BJ (cell line): ENCODE measurements at regions not wholly inside any gene's neighbourhood (a gene's known extent, or its start where the extent isn't known, plus 50 kb on each side); places are given as distances from the start of the nearest gene placed in this dataset.

ENCODE experiments used
- CTCF ChIA-PET: fragments of 350-600 bp; formaldehyde crosslinking; extraction: SDS; loops from one replicate; lab custom pipeline; 2021; ENCODE audit warnings: antibody characterized with exemption, inconsistent platforms; lab: Yijun Ruan, JAX
- POLR2A ChIA-PET: fragments of 300-600 bp; sonication (Branson Sonifier 250); formaldehyde crosslinking; extraction: SDS; loops from one replicate; lab custom pipeline; 2021; ENCODE audit warnings: antibody characterized with exemption; lab: Charles Lee
- DNase-seq: peaks from one replicate; pipeline ENCODE4 v3.0.0-alpha.2; 2011; ENCODE audit warnings: low read depth
- H3K27me3 ChIP-seq: 2 replicates; pipeline ENCODE4 v1.6.0; 2011; ENCODE audit warnings: low read length; ENCODE audit not compliant: control insufficient read depth, insufficient read depth
- H3K36me3 ChIP-seq: 2 replicates; pipeline ENCODE4 v1.5.1; 2011; ENCODE audit warnings: low read length; ENCODE audit not compliant: control insufficient read depth, insufficient read depth
- H3K4me3 ChIP-seq: 2 replicates; pipeline ENCODE4 v1.5.1; 2011; ENCODE audit warnings: low read depth, mild to moderate bottlenecking, control low read depth, low read length
- TF ChIP-seq, protein P1 (sequence below): IDR thresholded peaks from 2 replicates; pipeline ENCODE4 v1.5.1; 2011; ENCODE audit warnings: low read depth, mild to moderate bottlenecking, control low read depth, inconsistent platforms, low read length, moderate library complexity; ENCODE audit not compliant: insufficient read depth

DNA sequence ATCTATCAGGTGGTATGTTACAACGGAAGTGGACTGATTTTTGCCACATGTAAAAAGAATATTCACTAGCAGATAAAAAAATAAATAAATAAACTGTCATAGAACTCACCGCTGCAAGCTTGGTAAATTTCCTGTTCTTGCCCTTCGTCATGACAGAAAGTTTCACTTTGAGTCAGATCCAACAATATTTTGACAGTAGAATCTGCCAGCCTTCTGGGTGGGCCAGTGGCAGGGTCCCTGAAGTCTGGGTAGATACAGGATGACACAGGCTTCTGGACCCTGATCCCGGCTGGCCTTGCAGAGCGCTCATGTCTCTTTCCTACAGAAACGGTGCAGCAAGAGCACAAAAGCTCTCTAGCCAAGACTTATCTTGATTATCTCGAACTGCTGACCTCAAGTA is 97.8 kb upstream of the PMAIP1 start:
- DNase-seq, result no peak
- H3K36me3 ChIP-seq, result no peaks in the 10 kb centered on the region
- ChIA-PET CTCF (interaction anchor here (1.4 kb wide), 1 partner anchor 105 kb away, joined by 3 read pairs; the partner anchor contains the start of gene CCBE1), POLR2A (no interaction called here)
- TF ChIP-seq, protein P1, sequence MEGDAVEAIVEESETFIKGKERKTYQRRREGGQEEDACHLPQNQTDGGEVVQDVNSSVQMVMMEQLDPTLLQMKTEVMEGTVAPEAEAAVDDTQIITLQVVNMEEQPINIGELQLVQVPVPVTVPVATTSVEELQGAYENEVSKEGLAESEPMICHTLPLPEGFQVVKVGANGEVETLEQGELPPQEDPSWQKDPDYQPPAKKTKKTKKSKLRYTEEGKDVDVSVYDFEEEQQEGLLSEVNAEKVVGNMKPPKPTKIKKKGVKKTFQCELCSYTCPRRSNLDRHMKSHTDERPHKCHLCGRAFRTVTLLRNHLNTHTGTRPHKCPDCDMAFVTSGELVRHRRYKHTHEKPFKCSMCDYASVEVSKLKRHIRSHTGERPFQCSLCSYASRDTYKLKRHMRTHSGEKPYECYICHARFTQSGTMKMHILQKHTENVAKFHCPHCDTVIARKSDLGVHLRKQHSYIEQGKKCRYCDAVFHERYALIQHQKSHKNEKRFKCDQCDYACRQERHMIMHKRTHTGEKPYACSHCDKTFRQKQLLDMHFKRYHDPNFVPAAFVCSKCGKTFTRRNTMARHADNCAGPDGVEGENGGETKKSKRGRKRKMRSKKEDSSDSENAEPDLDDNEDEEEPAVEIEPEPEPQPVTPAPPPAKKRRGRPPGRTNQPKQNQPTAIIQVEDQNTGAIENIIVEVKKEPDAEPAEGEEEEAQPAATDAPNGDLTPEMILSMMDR, result no peak
- no peak overlapping the region for H3K4me3 ChIP-seq
- no peaks in the 10 kb centered on the region for H3K27me3 ChIP-seq

DNA sequence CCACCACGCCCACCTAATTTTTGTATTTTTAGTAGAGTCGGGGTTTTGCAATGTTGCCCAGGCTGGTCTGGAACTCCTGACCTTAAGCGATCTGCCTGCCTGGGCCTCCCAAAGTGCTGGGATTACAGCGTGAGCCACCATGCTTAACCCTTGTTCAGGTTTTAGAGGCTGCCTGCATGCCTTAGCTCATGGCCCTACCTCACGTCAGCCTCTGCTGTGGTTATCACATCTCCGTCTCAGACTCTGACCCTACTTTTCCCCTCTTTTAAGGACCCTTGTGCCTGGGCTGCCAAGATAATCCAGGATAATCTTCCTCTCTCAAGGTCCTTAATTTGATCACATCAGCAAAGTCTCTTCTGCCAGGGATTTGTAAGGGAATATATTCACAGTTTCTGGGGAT is 98.2 kb upstream of the PMAIP1 start:
- CTCF ChIA-PET, result interaction anchor here (1.4 kb wide), 1 partner anchor 105 kb away, joined by 5 read pairs; the partner anchor contains the start of gene CCBE1
- H3K27me3 ChIP-seq, result no peaks in the 10 kb centered on the region
- TF ChIP-seq, protein P1, result no peak

DNA sequence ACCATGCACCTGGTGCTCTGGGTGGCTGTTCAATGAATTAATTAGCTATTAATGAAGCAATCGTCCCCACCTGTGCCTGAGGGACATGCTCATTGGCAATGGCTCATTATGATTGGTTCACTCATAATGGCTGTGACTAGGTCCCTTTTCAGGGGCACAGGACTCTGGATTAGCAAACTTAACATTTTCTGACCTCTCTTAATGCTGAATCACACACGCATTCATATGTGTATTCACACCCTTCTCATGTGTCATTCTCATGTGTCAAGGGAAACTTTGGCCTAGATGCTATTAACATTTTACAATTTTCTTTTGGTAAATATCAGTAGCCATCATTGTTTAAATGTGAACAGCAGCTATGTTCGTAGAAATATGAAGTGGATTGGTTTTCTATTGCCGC is 98.9 kb upstream of the PMAIP1 start:
- CTCF ChIA-PET, result interaction anchor here (0.6 to 2.0 kb wide), 4 partner anchors 12 to 278 kb away, joined by 3 to 8 read pairs (median 4); partner anchors contain the start of gene CCBE1
- POLR2A ChIA-PET, result no interaction called here

More for the DNA sequence above, 98.2 kb upstream of the PMAIP1 start:
- Histone ChIP-seq H3K4me3 (no peak overlapping the region), H3K36me3 (no peaks in the 10 kb centered on the region)
- POLR2A ChIA-PET, result no interaction called here
- no peak for DNase-seq

DNA sequence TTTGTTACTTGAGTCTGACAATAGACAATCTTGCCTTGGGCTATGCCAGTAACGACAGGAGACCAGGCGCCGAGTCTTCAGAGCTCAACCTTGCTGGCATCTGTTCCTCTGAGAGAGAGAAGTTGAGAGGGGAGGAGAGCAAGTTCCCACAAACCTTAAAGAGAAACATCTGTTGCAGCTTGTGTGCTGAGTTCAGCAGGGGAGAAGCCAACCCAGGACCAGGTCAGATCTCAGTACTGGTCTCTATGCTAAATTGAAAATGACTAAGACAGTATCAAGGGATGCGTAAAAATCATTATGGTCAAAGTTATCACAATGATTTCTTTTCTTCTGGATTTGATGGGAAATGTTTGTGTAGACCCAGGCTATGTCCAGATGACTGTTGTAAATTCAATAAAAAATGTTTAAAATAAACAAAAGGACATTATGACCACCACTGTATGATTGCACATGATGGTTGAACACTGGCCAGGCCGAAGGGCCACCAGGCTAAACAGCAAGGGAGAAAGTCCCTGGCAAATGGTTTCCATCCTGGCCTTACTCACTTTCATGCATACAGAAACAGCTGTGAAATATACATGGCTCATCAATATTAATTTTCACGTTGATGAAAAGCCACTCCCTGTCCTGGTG is 100.3 kb upstream of the PMAIP1 start:
- no peaks in the 10 kb centered on the region for H3K36me3 ChIP-seq
- H3K4me3 ChIP-seq, result no peak overlapping the region
- TF ChIP-seq, protein P1, result no peak
- no peaks in the 10 kb centered on the region for H3K27me3 ChIP-seq
- ChIA-PET CTCF (interaction anchor here (0.6 to 2.0 kb wide), 6 partner anchors 13 to 168 kb away, joined by 3 to 8 read pairs (median 4); partner anchors contain the start of gene CCBE1), POLR2A (no interaction called here)
- DNase-seq, result no peak

More for the DNA sequence above, 98.9 kb upstream of the PMAIP1 start:
- no peak overlapping the region for H3K4me3 ChIP-seq
- TF ChIP-seq, protein P1, result no peak
- H3K36me3 ChIP-seq, result no peaks in the 10 kb centered on the region
- H3K27me3 ChIP-seq, result no peaks in the 10 kb centered on the region
- no peak for DNase-seq

DNA sequence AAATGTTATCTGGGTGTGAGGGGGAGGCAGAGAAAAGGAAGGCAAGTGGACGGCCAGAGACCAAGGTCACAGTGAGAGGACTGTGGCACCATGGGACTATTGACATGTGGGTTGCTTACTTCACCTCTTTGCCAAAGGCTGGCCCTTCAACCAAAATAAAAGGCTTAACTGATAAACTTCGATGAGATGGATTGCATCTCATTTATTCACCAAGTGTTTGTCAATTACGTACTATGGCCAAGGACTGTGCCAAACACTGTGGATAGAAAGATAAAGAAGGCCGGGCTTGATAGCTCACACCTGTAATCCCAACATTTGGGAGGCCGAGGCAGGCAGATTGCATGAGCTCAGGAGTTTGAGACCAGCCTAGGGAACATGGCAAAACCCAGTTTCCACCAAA is 98.7 kb upstream of the CCBE1 start:
- no peaks in the 10 kb centered on the region for H3K36me3 ChIP-seq
- H3K27me3 ChIP-seq, result no peaks in the 10 kb centered on the region
- POLR2A ChIA-PET, result no interaction called here
- DNase-seq, result no peak
- TF ChIP-seq, protein P1, result no peak
- CTCF ChIA-PET, result interaction anchor here (1.8 kb wide), 1 partner anchor 13 kb away, joined by 5 read pairs; no protein-coding TSS in a partner anchor
- H3K4me3 ChIP-seq, result no peak overlapping the region
